ENCODE measurements at regions not wholly inside any gene's neighbourhood (a gene's known extent, or its start where the extent isn't known, plus 50 kb on each side); places are given as distances from the start of the nearest gene placed in this dataset.
"Not testable (repeated sequence)": the region's sequence is repeated elsewhere in the genome, so short reads cannot be mapped to it uniquely, and the experiment has no call there.

- H3K36me3 Mint-ChIP-seq (ENCODE audit: insufficient read depth): no peaks in the 10 kb centered on the region
- DNase-seq (ENCODE audit: low spot score in 2 of 2) (no peak), ATAC-seq (replicated peaks; ENCODE audit: extremely low read depth, poor library complexity, severe bottlenecking) (no peak)
- no peak overlapping the region for H3K4me3 Mint-ChIP-seq
- H3K4me1 Mint-ChIP-seq: no peaks in the 10 kb centered on the region
- H3K27ac Mint-ChIP-seq (ENCODE audit: low read depth): no peak overlapping the region
- no peaks in the 10 kb centered on the region for H3K27me3 Mint-ChIP-seq
- H3K9me3 Mint-ChIP-seq: peaks cover 8% of the 10 kb centered on the region
These were observed 930.8 kb downstream of the IPMK start for GRCh38 chr10:57336865-57337264.

DNA sequence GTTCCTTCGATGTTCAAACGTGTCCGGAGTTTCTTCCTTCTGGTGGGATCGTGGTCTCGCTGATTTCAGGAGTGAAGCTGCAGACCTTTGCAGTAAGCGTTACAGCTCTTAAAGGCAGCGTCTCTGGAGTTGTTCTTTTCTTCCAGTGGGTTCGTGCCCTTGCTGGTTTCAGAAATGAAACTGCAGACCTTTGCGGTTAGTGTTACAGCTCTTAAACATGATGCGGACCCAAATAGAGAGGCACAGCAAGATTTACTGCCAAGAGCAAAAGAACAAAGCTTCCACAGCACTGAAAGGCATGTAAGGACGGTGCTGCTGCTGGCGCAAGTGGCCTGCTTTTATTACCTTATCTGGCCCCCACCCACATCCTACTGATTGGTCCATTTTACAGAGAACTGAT, 931.4 kb downstream of the IPMK start:
- Mint-ChIP-seq H3K27ac (ENCODE audit: low read depth) (no peak overlapping the region), H3K36me3 (ENCODE audit: insufficient read depth) (no peaks in the 10 kb centered on the region), H3K27me3 (no peaks in the 10 kb centered on the region), H3K4me1 (no peaks in the 10 kb centered on the region), H3K9me3 (peaks cover 8% of the 10 kb centered on the region), H3K4me3 (no peak overlapping the region)
- ATAC-seq (replicated peaks; ENCODE audit: extremely low read depth, poor library complexity, severe bottlenecking) (no peak), DNase-seq (ENCODE audit: low spot score in 2 of 2) (no peak)

GRCh38 chr10:57334523-57334922, 933.2 kb downstream of the IPMK start:
- H3K27ac Mint-ChIP-seq (ENCODE audit: low read depth): no peak overlapping the region
- peaks cover 15% of the 10 kb centered on the region for H3K9me3 Mint-ChIP-seq
- ATAC-seq (replicated peaks; ENCODE audit: extremely low read depth, poor library complexity, severe bottlenecking): no peak
- no peaks in the 10 kb centered on the region for H3K4me1 Mint-ChIP-seq
- H3K27me3 Mint-ChIP-seq: no peaks in the 10 kb centered on the region
- H3K4me3 Mint-ChIP-seq: no peak overlapping the region
- DNase-seq (ENCODE audit: low spot score in 2 of 2): no peak
- H3K36me3 Mint-ChIP-seq (ENCODE audit: insufficient read depth): no peaks in the 10 kb centered on the region

- H3K4me3 Mint-ChIP-seq: no peak overlapping the region
- DNase-seq (ENCODE audit: low spot score in 2 of 2): no peak
- H3K27me3 Mint-ChIP-seq: no peaks in the 10 kb centered on the region
- H3K36me3 Mint-ChIP-seq (ENCODE audit: insufficient read depth): no peaks in the 10 kb centered on the region
- H3K4me1 Mint-ChIP-seq: no peaks in the 10 kb centered on the region
- no peak for ATAC-seq (replicated peaks; ENCODE audit: extremely low read depth, poor library complexity, severe bottlenecking)
- H3K27ac Mint-ChIP-seq (ENCODE audit: low read depth): no peak overlapping the region
- H3K9me3 Mint-ChIP-seq: peaks cover 15% of the 10 kb centered on the region
These were observed 933.8 kb downstream of the IPMK start for GRCh38 chr10:57333880-57334279.

DNA sequence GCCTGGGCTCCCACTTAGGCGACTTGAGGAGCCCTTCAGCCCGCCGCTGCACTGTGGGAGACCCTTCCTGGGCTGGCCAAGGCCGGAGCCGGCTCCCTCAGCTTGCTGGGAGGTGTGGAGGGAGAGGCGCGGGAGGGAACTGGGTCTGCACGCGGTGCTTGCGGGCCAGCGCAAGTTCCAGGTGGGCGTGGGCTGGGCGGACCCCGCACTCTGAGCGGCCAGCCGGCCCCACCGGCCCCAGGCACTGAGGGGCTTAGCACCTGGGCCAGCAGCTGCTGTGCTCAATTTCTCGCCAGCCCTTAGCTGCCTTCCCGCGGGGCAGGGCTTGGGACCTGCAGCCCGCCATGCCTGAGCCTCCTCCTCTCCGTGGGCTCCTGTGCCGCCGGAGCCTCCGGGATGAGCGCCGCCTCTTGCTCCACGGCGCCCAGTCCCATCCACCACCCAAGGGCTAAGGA, 946.3 kb downstream of the IPMK start:
- not testable (repeated sequence) for H3K4me3 Mint-ChIP-seq; H3K27ac Mint-ChIP-seq (ENCODE audit: low read depth); DNase-seq (ENCODE audit: low spot score in 2 of 2); H3K4me1 Mint-ChIP-seq; ATAC-seq (replicated peaks; ENCODE audit: extremely low read depth, poor library complexity, severe bottlenecking); H3K27me3 Mint-ChIP-seq; H3K9me3 Mint-ChIP-seq; H3K36me3 Mint-ChIP-seq (ENCODE audit: insufficient read depth)

DNA sequence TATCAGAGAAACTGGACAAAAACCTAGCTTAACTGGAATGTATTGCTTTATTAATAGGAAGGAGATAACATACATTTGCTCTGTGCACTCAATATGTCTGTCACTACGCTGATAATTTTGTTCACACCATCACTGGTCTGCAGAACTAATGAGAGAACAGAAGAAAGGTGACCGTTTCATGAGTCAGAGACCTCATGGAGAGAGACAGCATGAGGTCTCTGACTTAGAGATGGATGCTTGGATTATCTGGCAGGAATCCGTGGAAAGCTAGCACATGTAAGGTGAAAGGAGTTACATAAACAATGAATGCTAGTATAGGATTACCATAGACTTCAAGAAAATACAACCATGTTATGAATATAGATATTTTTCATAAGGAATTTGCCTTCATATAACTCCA, 947.3 kb downstream of the IPMK start:
- Mint-ChIP-seq H3K9me3 (peaks cover 6% of the 10 kb centered on the region), H3K4me1 (no peaks in the 10 kb centered on the region)
- ATAC-seq (replicated peaks; ENCODE audit: extremely low read depth, poor library complexity, severe bottlenecking): no peak

GRCh38 chr10:57314046-57314445, 953.0 kb upstream of the ZWINT start:
- H3K9me3 Mint-ChIP-seq: no peaks in the 10 kb centered on the region
- H3K27me3 Mint-ChIP-seq: no peaks in the 10 kb centered on the region
- no peaks in the 10 kb centered on the region for H3K4me1 Mint-ChIP-seq
- no peak for ATAC-seq (replicated peaks; ENCODE audit: extremely low read depth, poor library complexity, severe bottlenecking)
- no peaks in the 10 kb centered on the region for H3K36me3 Mint-ChIP-seq (ENCODE audit: insufficient read depth)
- H3K27ac Mint-ChIP-seq (ENCODE audit: low read depth): no peak overlapping the region
- H3K4me3 Mint-ChIP-seq: no peak overlapping the region
- DNase-seq (ENCODE audit: low spot score in 2 of 2): no peak

More for the DNA sequence above, 947.3 kb downstream of the IPMK start:
- Mint-ChIP-seq H3K4me3 (no peak overlapping the region), H3K27me3 (no peaks in the 10 kb centered on the region), H3K36me3 (ENCODE audit: insufficient read depth) (no peaks in the 10 kb centered on the region), H3K27ac (ENCODE audit: low read depth) (no peak overlapping the region)
- no peak for DNase-seq (ENCODE audit: low spot score in 2 of 2)

DNA sequence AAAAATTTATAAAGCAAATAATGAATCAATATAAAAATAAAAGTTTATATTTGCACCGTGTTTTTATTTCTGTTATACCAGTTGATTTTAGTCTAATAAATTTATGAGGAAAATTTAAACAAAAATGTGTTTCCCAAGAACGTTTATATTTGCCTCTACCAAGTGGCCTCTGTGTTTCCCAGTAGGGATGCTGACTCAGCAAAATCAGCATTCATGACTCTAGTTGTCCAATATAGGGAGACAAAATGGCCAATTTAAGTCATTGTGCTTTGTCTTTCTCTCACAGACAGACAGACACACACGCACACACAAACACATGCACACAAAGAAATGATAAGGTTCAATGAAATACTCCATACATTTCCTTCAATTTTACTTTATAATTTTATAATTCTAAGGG, 942.5 kb upstream of the ZWINT start:
- no peak for DNase-seq (ENCODE audit: low spot score in 2 of 2)
- H3K4me1 Mint-ChIP-seq: no peaks in the 10 kb centered on the region
- ATAC-seq (replicated peaks; ENCODE audit: extremely low read depth, poor library complexity, severe bottlenecking): no peak
- no peaks in the 10 kb centered on the region for H3K36me3 Mint-ChIP-seq (ENCODE audit: insufficient read depth)
- H3K9me3 Mint-ChIP-seq: peaks cover 6% of the 10 kb centered on the region
- no peak overlapping the region for H3K4me3 Mint-ChIP-seq
- no peak overlapping the region for H3K27ac Mint-ChIP-seq (ENCODE audit: low read depth)
- H3K27me3 Mint-ChIP-seq: no peaks in the 10 kb centered on the region

- DNase-seq (ENCODE audit: low spot score in 2 of 2) (no peak), ATAC-seq (replicated peaks; ENCODE audit: extremely low read depth, poor library complexity, severe bottlenecking) (no peak)
- Mint-ChIP-seq H3K9me3 (peaks cover 6% of the 10 kb centered on the region), H3K27ac (ENCODE audit: low read depth) (no peak overlapping the region), H3K27me3 (no peaks in the 10 kb centered on the region), H3K36me3 (ENCODE audit: insufficient read depth) (no peaks in the 10 kb centered on the region), H3K4me3 (no peak overlapping the region), H3K4me1 (no peaks in the 10 kb centered on the region)
These were observed 939.7 kb upstream of the ZWINT start for GRCh38 chr10:57300718-57301117.

DNA sequence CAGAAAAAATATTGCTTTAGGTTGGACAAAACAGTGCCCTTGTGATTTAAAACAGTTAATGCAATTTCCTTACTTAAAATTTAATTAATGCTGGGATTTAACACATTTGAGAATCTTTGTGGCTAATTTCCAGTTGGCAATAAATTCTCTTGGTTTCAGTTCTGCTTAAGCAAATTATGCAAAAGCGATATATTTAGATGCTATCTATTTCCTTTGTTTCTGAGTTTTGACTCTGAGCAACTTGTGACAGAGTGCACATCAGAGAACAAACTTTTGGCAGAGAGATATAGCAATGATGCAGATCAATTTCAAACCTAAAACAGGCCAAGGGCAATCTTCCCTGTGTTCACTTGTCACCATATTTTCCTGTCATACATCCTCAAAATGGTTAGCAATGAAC, 933.6 kb upstream of the ZWINT start:
- H3K4me3 Mint-ChIP-seq: no peak overlapping the region
- no peaks in the 10 kb centered on the region for H3K9me3 Mint-ChIP-seq
- no peaks in the 10 kb centered on the region for H3K36me3 Mint-ChIP-seq (ENCODE audit: insufficient read depth)
- no peaks in the 10 kb centered on the region for H3K4me1 Mint-ChIP-seq
- no peak for ATAC-seq (replicated peaks; ENCODE audit: extremely low read depth, poor library complexity, severe bottlenecking)
- no peak for DNase-seq (ENCODE audit: low spot score in 2 of 2)
- no peaks in the 10 kb centered on the region for H3K27me3 Mint-ChIP-seq
- H3K27ac Mint-ChIP-seq (ENCODE audit: low read depth): no peak overlapping the region

- H3K9me3 Mint-ChIP-seq: peaks cover 5% of the 10 kb centered on the region
- no peak for DNase-seq (ENCODE audit: low spot score in 2 of 2)
- no peaks in the 10 kb centered on the region for H3K27me3 Mint-ChIP-seq
- H3K36me3 Mint-ChIP-seq (ENCODE audit: insufficient read depth): no peaks in the 10 kb centered on the region
- no peak for ATAC-seq (replicated peaks; ENCODE audit: extremely low read depth, poor library complexity, severe bottlenecking)
- no peaks in the 10 kb centered on the region for H3K4me1 Mint-ChIP-seq
- H3K27ac Mint-ChIP-seq (ENCODE audit: low read depth): no peak overlapping the region
- H3K4me3 Mint-ChIP-seq: no peak overlapping the region
These were observed 927.7 kb upstream of the ZWINT start for GRCh38 chr10:57288754-57289153.

DNA sequence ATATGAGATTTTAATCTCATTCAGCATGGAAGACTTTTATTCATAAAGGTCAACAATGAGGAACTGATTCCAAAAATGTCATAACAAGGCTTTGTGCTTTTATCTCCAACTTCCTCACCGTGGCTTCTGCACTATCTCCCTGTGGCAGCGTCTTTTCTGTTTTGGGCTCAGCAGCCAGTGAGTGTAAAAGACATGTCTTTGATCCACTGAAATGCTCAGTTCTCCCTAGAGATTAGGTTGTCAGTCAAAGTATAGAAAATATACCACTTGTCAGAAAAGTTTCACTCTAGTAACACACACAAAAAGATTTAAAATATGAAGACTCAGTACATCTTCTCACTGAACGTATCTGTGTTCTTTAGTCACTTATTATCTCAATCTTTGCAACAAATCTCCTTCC, 901.8 kb upstream of the ZWINT start:
- Mint-ChIP-seq H3K36me3 (ENCODE audit: insufficient read depth) (no peaks in the 10 kb centered on the region), H3K27ac (ENCODE audit: low read depth) (no peak overlapping the region), H3K4me1 (no peaks in the 10 kb centered on the region), H3K4me3 (no peak overlapping the region), H3K27me3 (no peaks in the 10 kb centered on the region), H3K9me3 (peaks cover 16% of the 10 kb centered on the region)
- ATAC-seq (replicated peaks; ENCODE audit: extremely low read depth, poor library complexity, severe bottlenecking) (no peak), DNase-seq (ENCODE audit: low spot score in 2 of 2) (no peak)

GRCh38 chr10:57260175-57260574, 899.1 kb upstream of the ZWINT start:
- no peaks in the 10 kb centered on the region for H3K4me1 Mint-ChIP-seq
- no peak overlapping the region for H3K4me3 Mint-ChIP-seq
- peaks cover 28% of the 10 kb centered on the region for H3K9me3 Mint-ChIP-seq
- DNase-seq (ENCODE audit: low spot score in 2 of 2) (no peak), ATAC-seq (replicated peaks; ENCODE audit: extremely low read depth, poor library complexity, severe bottlenecking) (no peak)
- H3K27ac Mint-ChIP-seq (ENCODE audit: low read depth): no peak overlapping the region
- H3K36me3 Mint-ChIP-seq (ENCODE audit: insufficient read depth): no peaks in the 10 kb centered on the region
- no peaks in the 10 kb centered on the region for H3K27me3 Mint-ChIP-seq

All from central memory CD8-positive, alpha-beta T cell (primary cell).